NCI-H2227 (cell line): ENCODE measurements at regions not wholly inside any gene's neighbourhood (a gene's known extent, or its start where the extent isn't known, plus 50 kb on each side); places are given as distances from the start of the nearest gene placed in this dataset.

Experiments
- DNase-seq: peaks from one replicate; lab custom pipeline; 2025; ENCODE audit not compliant: unreplicated experiment; lab: John Stamatoyannopoulos, UW

GRCh38 chr6:133583907-133584427, 304.9 kb upstream of the TCF21 start:
- no peak for DNase-seq

- no peak for DNase-seq
Observed at GRCh38 chr6:133584823-133585222, 304.1 kb upstream of the TCF21 start.

- no peak for DNase-seq
Observed at GRCh38 chr6:133585978-133586377, 302.9 kb upstream of the TCF21 start.

- no peak for DNase-seq
Observed at GRCh38 chr6:133587546-133588160, 301.3 kb upstream of the TCF21 start.

- no peak for DNase-seq
Observed at GRCh38 chr6:133590196-133590595, 298.7 kb upstream of the TCF21 start.

- no peak for DNase-seq
Observed at GRCh38 chr6:133590814-133591213, 298.1 kb upstream of the TCF21 start.

GRCh38 chr6:133591275-133591674, 297.6 kb upstream of the TCF21 start:
- no peak for DNase-seq

GRCh38 chr6:133594652-133595110, 294.2 kb upstream of the TCF21 start:
- DNase-seq, result no peak

GRCh38 chr6:133595111-133595761, 293.7 kb upstream of the TCF21 start:
- no peak for DNase-seq

GRCh38 chr6:133606852-133607251, 282.1 kb upstream of the TCF21 start:
- no peak for DNase-seq

- DNase-seq, result no peak
Observed at GRCh38 chr6:133608620-133609019, 280.3 kb upstream of the TCF21 start.

- DNase-seq, result no peak
Observed at GRCh38 chr6:133609415-133610226, 279.3 kb upstream of the TCF21 start.

- DNase-seq, result no peak
Observed at GRCh38 chr6:133610227-133610840, 278.6 kb upstream of the TCF21 start.

- no peak for DNase-seq
Observed at GRCh38 chr6:133610971-133611370, 277.9 kb upstream of the TCF21 start.

- no peak for DNase-seq
Observed at GRCh38 chr6:133612459-133612858, 276.5 kb upstream of the TCF21 start.

- DNase-seq, result no peak
Observed at GRCh38 chr6:133613211-133613610, 275.7 kb upstream of the TCF21 start.

GRCh38 chr6:133621751-133622150, 267.2 kb upstream of the TCF21 start:
- DNase-seq, result no peak

GRCh38 chr6:133623065-133623464, 265.8 kb upstream of the TCF21 start:
- DNase-seq, result no peak

- no peak for DNase-seq
Observed at GRCh38 chr6:133623621-133624020, 265.3 kb upstream of the TCF21 start.

- DNase-seq, result no peak
Observed at GRCh38 chr6:133626096-133626666, 262.7 kb upstream of the TCF21 start.

GRCh38 chr6:133629970-133630369, 258.9 kb upstream of the TCF21 start:
- DNase-seq, result no peak
